H1 (cell line): ENCODE measurements at regions not wholly inside any gene's neighbourhood (a gene's known extent, or its start where the extent isn't known, plus 50 kb on each side); places are given as distances from the start of the nearest gene placed in this dataset.

Experiments
- CTCF ChIA-PET: fragments of 300-600 bp; sonication (Branson Sonifier 250); formaldehyde crosslinking; loops from one replicate; lab custom pipeline; 2021; ENCODE audit not compliant: partially characterized antibody; lab: Charles Lee
- POLR2A ChIA-PET: fragments of 300-600 bp; sonication (Branson Sonifier 250); formaldehyde crosslinking; loops from one replicate; lab custom pipeline; 2021; ENCODE audit warnings: inconsistent platforms; ENCODE audit not compliant: partially characterized antibody; lab: Charles Lee
- DNase-seq, 2 experiments: peaks; one replicate each; pipeline versions ENCODE4 v3.0.0 to v3.0.0-alpha.2; 2010 to 2022; ENCODE audit warnings: low spot score in 2 of 2, low read depth in 1 of 2, mixed read lengths in 1 of 2
- FAIRE-seq: peaks from 2 replicates; lab custom pipeline; 2011; peaks lifted over from hg19 to GRCh38; lab: Jason Lieb, UNC
- H2AFZ ChIP-seq: 2 replicates; pipeline ENCODE4 v1.8.1; 2012; ENCODE audit warnings: low read length, inconsistent platforms
- H2AK5ac ChIP-seq: 2 replicates; pipeline ENCODE4 v1.6.1; 2013; ENCODE audit warnings: low read depth, low read length
- H2BK120ac ChIP-seq: replicated peaks from 2 replicates; pipeline ENCODE3; 2013; ENCODE audit warnings: low read depth, low read length, inconsistent platforms
- H2BK12ac ChIP-seq: 2 replicates; pipeline ENCODE4 v1.6.1; 2013; ENCODE audit warnings: low read depth, low read length
- H2BK15ac ChIP-seq: 2 replicates; pipeline ENCODE4 v1.6.1; 2013; ENCODE audit warnings: low read length
- H2BK20ac ChIP-seq: 2 replicates; pipeline ENCODE4 v1.6.1; 2013; ENCODE audit warnings: low read length
- H2BK5ac ChIP-seq: 2 replicates; pipeline ENCODE4 v1.6.1; 2013; ENCODE audit warnings: low read depth, low read length
- H3K14ac ChIP-seq: 2 replicates; pipeline ENCODE4 v1.6.1; 2013; ENCODE audit warnings: inconsistent platforms; ENCODE audit not compliant: insufficient read length
- H3K18ac ChIP-seq: 2 replicates; pipeline ENCODE4 v1.6.1; 2013; ENCODE audit warnings: low read length; ENCODE audit errors: extremely low read depth
- H3K23ac ChIP-seq: 2 replicates; pipeline ENCODE4 v1.6.1; 2013; ENCODE audit warnings: inconsistent platforms; ENCODE audit not compliant: insufficient read length
- H3K23me2 ChIP-seq: 2 replicates; pipeline ENCODE4 v1.6.1; 2013; ENCODE audit warnings: low read depth, low read length
- H3K27ac ChIP-seq: 2 replicates; pipeline ENCODE4 v1.6.1; 2011; ENCODE audit warnings: low read depth, low read length, inconsistent platforms
- H3K27me3 ChIP-seq, 4 experiments: replicated peaks in 1 of 4; 1 replicate in 1 of 4; 2 replicates in 3 of 4; pipeline versions ENCODE4 v1.6.1 to v1.8.1; 2011 to 2013; ENCODE audit warnings: low read length in 3 of 4, mild to moderate bottlenecking in 3 of 4, inconsistent platforms in 2 of 4, mixed read lengths in 2 of 4, moderate library complexity in 1 of 4; ENCODE audit not compliant: control insufficient read depth in 3 of 4, insufficient read depth in 3 of 4; ENCODE audit errors: extremely low read depth in 1 of 4
- H3K36me3 ChIP-seq, 4 experiments: 2 replicates each; pipeline versions ENCODE4 v1.6.1 to v1.8.1; 2011 to 2013; ENCODE audit warnings: mild to moderate bottlenecking in 4 of 4, low read length in 3 of 4, moderate library complexity in 2 of 4, control low read depth in 1 of 4, inconsistent platforms in 1 of 4; ENCODE audit not compliant: insufficient read depth in 4 of 4, control insufficient read depth in 2 of 4
- H3K4ac ChIP-seq: replicated peaks from 2 replicates; pipeline ENCODE3; 2013; ENCODE audit warnings: low read length, low read depth, mixed read lengths, inconsistent platforms; ENCODE audit not compliant: insufficient read length
- H3K4me1 ChIP-seq, 4 experiments: replicated peaks in 1 of 4; 1 replicate in 1 of 4; 2 replicates in 3 of 4; pipeline versions ENCODE4 v1.6.1 to v1.8.1; 2011 to 2013; ENCODE audit warnings: low read length in 3 of 4, inconsistent platforms in 2 of 4, mixed read lengths in 1 of 4; ENCODE audit not compliant: insufficient read depth in 4 of 4, control insufficient read depth in 3 of 4
- H3K4me2 ChIP-seq, 2 experiments: 2 replicates each; pipeline versions ENCODE4 v1.6.1 to v1.8.1; 2011 to 2013; ENCODE audit warnings: low read depth in 2 of 2, low read length in 2 of 2, control low read depth in 1 of 2, inconsistent platforms in 1 of 2, mild to moderate bottlenecking in 1 of 2; ENCODE audit not compliant: insufficient read depth in 1 of 2
- H3K4me3 ChIP-seq, 4 experiments: fragments of 200-600, 300-600 bp in 1 of 4; sonication (generic), shearing (Covaris generic), sonication (Bioruptor Twin) in 1 of 4; 2 replicates each; pipeline versions ENCODE4 v1.5.1 to v1.8.1; 2011 to 2016; ENCODE audit warnings: low read length in 4 of 4, low read depth in 3 of 4, control low read depth in 2 of 4, inconsistent platforms in 2 of 4, mild to moderate bottlenecking in 2 of 4, mixed read lengths in 1 of 4, moderate library complexity in 1 of 4; ENCODE audit not compliant: insufficient read depth in 2 of 4; ENCODE audit errors: extremely low read depth in 1 of 4
- H3K56ac ChIP-seq: replicated peaks from 2 replicates; pipeline ENCODE3; 2013; ENCODE audit warnings: low read depth, mild to moderate bottlenecking, mixed read lengths, low read length, inconsistent platforms; ENCODE audit not compliant: insufficient read length
- H3K79me1 ChIP-seq: 2 replicates; pipeline ENCODE4 v1.6.1; 2013; ENCODE audit warnings: low read depth, low read length, control low read depth
- H3K79me2 ChIP-seq, 2 experiments: 2 replicates each; pipeline versions ENCODE4 v1.6.1 to v1.8.1; 2012 to 2013; ENCODE audit warnings: low read length in 2 of 2, mild to moderate bottlenecking in 2 of 2, inconsistent platforms in 1 of 2; ENCODE audit not compliant: insufficient read depth in 2 of 2, control insufficient read depth in 1 of 2
- H3K9ac ChIP-seq, 4 experiments: replicated peaks in 1 of 4; 1 replicate in 1 of 4; 2 replicates in 3 of 4; pipeline versions ENCODE4 v1.6.1 to v1.8.1; 2011 to 2013; ENCODE audit warnings: low read depth in 3 of 4, low read length in 3 of 4, control low read depth in 2 of 4, mild to moderate bottlenecking in 2 of 4, moderate library complexity in 2 of 4, inconsistent platforms in 1 of 4; ENCODE audit errors: extremely low read depth in 1 of 4
- H3K9me3 ChIP-seq, 2 experiments: 2 replicates each; pipeline versions ENCODE4 v1.6.1 to v1.8.1; 2012 to 2013; ENCODE audit warnings: mild to moderate bottlenecking in 2 of 2, moderate library complexity in 2 of 2, control low read depth in 1 of 2, inconsistent platforms in 1 of 2, low read depth in 1 of 2, low read length in 1 of 2, mixed read lengths in 1 of 2; ENCODE audit not compliant: insufficient read depth in 2 of 2
- H4K20me1 ChIP-seq, 2 experiments: replicated peaks in 1 of 2; 2 replicates each; pipeline versions ENCODE3 to v1.8.1; 2011 to 2013; ENCODE audit warnings: inconsistent platforms in 2 of 2, low read length in 2 of 2, mild to moderate bottlenecking in 1 of 2; ENCODE audit not compliant: insufficient read depth in 2 of 2, control insufficient read depth in 1 of 2
- H4K5ac ChIP-seq: 2 replicates; pipeline ENCODE4 v1.6.1; 2013; ENCODE audit warnings: low read length, low read depth, mixed read lengths, inconsistent platforms; ENCODE audit not compliant: insufficient read length
- H4K8ac ChIP-seq: 2 replicates; pipeline ENCODE4 v1.8.0; 2013; ENCODE audit warnings: mild to moderate bottlenecking, moderate library complexity, low read length, inconsistent platforms; ENCODE audit not compliant: insufficient read depth; ENCODE audit errors: extremely low read depth
- H4K91ac ChIP-seq: replicated peaks from 2 replicates; pipeline ENCODE3; 2013; ENCODE audit warnings: low read length, mixed read lengths, inconsistent platforms; ENCODE audit not compliant: insufficient read length
- FOSL1 ChIP-seq: IDR thresholded peaks from 2 replicates; pipeline ENCODE4 v1.6.1; 2011; ENCODE audit warnings: mild to moderate bottlenecking, low read depth, low read length, moderate library complexity; ENCODE audit not compliant: insufficient read depth
- RFX5 ChIP-seq: IDR thresholded peaks from 2 replicates; pipeline ENCODE4 v1.6.1; 2011; ENCODE audit warnings: low read depth, low read length, improper control_type of control experiment, borderline replicate concordance
- SAP30 ChIP-seq: fragments of 300-600 bp; sonication (generic); IDR thresholded peaks from 2 replicates; pipeline ENCODE4 v1.7.1; 2012; ENCODE audit warnings: low read length, moderate library complexity, mild to moderate bottlenecking, inconsistent platforms; ENCODE audit not compliant: insufficient read depth, insufficient replicate concordance
- SIRT6 ChIP-seq: IDR thresholded peaks from one replicate; pipeline ENCODE4 v1.7.1; 2012; ENCODE audit warnings: low read length, inconsistent platforms
- SIX5 ChIP-seq: IDR thresholded peaks from 2 replicates; pipeline ENCODE4 v1.6.1; 2011; ENCODE audit warnings: mild to moderate bottlenecking, low read depth, low read length
- whole genome bisulfite sequencing, 2 experiments: shearing (Covaris generic) in 1 of 2; methylation state at CpG; one replicate each; pipeline versions ENCODE4 v1.1.6 to v1.1.7; 2013 to 2015; ENCODE audit warnings: low lambda C conversion rate in 2 of 2, mixed read lengths in 2 of 2, inconsistent platforms in 1 of 2, low coverage in 1 of 2, missing lambda C conversion rate in 1 of 2; ENCODE audit not compliant: insufficient replicate concordance in 2 of 2, insufficient coverage in 1 of 2, insufficient read length in 1 of 2; ENCODE audit errors: extremely low coverage in 1 of 2, missing lambda C conversion rate in 1 of 2; 5-methylcytosine and 5-hydroxymethylcytosine counted together

DNA sequence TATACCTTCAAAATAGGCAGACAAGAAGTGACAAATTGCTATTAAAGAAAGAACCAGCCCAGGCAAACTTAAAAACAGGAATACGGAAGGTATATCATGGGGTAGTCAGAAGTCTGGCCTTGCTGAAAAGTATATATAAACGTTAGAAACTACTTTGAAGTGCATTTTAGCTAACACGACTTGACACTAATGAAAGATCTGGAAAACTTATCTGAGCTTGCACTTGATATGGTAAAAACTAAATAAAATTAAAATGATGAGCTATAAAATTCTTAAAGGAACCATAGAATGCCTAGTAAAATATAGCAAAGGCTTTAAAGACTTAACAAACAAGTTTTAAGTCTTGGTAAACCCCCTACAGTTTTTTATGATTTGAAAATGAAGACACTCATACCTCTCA lies 795.3 kb upstream of the PCDH20 start:
- CTCF ChIA-PET: interaction anchor here (0.8 to 2.2 kb wide), 3 partner anchors 53 to 458 kb away, joined by 3 to 10 read pairs (median 4); no protein-coding TSS in a partner anchor
- TF ChIP-seq SIRT6 (no peak), SAP30 (no peak), SIX5 (no peak), RFX5 (no peak), FOSL1 (no peak)

More for the DNA sequence above, 795.3 kb upstream of the PCDH20 start:
- H3K27ac ChIP-seq: no peak overlapping the region
- H3K4ac ChIP-seq: no peak overlapping the region
- no peak overlapping the region for H4K91ac ChIP-seq
- no peaks in the 10 kb centered on the region for H3K79me1 ChIP-seq
- H3K9me3 ChIP-seq: peaks cover 0 to 4% of the 10 kb centered on the region in 2 experiments; a peak in 1 of 4 replicates
- no peak overlapping the region for H2BK15ac ChIP-seq
- H3K36me3 ChIP-seq: no peaks in the 10 kb centered on the region
- H4K5ac ChIP-seq: no peak overlapping the region
- H2AK5ac ChIP-seq: no peak overlapping the region
- H3K4me3 ChIP-seq: no peak overlapping the region
- no peaks in the 10 kb centered on the region for H3K27me3 ChIP-seq
- DNase-seq (no peak), FAIRE-seq (no peak)
- H2BK5ac ChIP-seq: no peak overlapping the region
- no peak overlapping the region for H3K14ac ChIP-seq
- no peak overlapping the region for H3K18ac ChIP-seq
- no peak overlapping the region for H3K4me2 ChIP-seq
- H4K20me1 ChIP-seq: no peaks in the 10 kb centered on the region
- H3K23me2 ChIP-seq: no peaks in the 10 kb centered on the region
- H2AFZ ChIP-seq: no peak overlapping the region
- H4K8ac ChIP-seq: no peak overlapping the region
- no peak overlapping the region for H2BK120ac ChIP-seq
- 62% methylated on average over 3 of the region's 3 CpGs; no CpG with 5 or more reads in 1 of the 2 experiments for WGBS, 2 experiments
- no peak overlapping the region for H3K9ac ChIP-seq
- H3K4me1 ChIP-seq: no peaks in the 10 kb centered on the region
- H3K56ac ChIP-seq: no peak overlapping the region
- no peaks in the 10 kb centered on the region for H3K79me2 ChIP-seq
- H2BK12ac ChIP-seq: no peak overlapping the region
- H3K23ac ChIP-seq: no peak overlapping the region
- POLR2A ChIA-PET: no interaction called here
- H2BK20ac ChIP-seq: no peak overlapping the region
